ENCODE measurements at regions not wholly inside any gene's neighbourhood (a gene's known extent, or its start where the extent isn't known, plus 50 kb on each side); places are given as distances from the start of the nearest gene placed in this dataset.

DNA sequence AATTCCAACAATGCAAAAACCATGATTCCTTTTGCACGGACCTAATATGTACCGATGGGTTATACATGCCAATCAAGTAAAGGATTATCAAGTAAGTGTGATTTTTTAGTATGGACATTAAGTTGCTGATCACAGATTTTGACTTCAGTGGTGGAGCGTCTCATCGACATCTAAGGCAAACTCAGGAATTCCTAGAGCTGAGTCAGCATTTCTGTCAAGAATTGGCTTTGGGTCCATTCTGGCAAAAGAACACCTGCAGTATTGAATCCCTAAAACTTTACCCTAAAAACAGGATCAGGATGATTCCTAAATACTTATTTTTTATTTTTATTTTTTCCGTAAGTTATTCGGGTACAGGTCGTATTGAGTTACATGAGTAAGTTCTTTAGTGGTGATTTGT is 83.6 kb downstream of the HPGD start:
- Histone ChIP-seq H3K27ac (no peak overlapping the region), H3K4me3 (no peak overlapping the region), H3K9me3 (no peaks in the 10 kb centered on the region), H3K27me3 (no peaks in the 10 kb centered on the region), H3K36me3 (no peaks in the 10 kb centered on the region), H3K4me1 (peaks cover 0 to 3% (median 0%) of the 10 kb centered on the region in 12 donors)
- TF ChIP-seq POLR2A (IDR thresholded peaks at IDR 0.05), result no peak
- no peak for TF ChIP-seq CTCF (IDR thresholded peaks at IDR 0.05)
- intact Hi-C loops (cut with DNase I), result no loop called here
- DNase-seq (no peak), ATAC-seq (no peak)
- 90 to 96% (median 95%) methylated on average over 7 of the region's 7 CpGs for WGBS, 4 donors

DNA sequence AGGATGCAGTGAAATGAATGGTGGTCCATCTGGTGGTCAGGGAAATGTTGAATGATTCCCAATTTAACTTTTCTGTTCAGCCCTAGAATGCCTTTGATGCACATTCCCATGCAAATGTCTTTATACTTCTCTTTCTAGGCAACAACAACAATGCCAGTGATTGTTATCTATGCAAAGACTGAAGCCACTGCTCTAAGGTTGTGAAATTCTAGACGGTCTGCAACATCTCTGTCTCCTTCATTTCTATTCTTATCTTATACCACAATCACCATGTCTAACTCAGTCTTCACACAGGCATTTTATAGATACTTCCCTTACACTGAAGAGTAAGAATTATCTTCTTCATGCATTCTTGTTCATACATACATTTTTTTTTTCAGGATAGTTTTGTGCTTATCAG is 84.5 kb downstream of the HPGD start:
- intact Hi-C loops (cut with DNase I), result no loop called here
- no peak overlapping the region for H3K4me3 ChIP-seq
- H3K9me3 ChIP-seq, result no peaks in the 10 kb centered on the region
- no peaks in the 10 kb centered on the region for H3K36me3 ChIP-seq
- DNase-seq (no peak), ATAC-seq (no peak)
- TF ChIP-seq CTCF (IDR thresholded peaks at IDR 0.05) (no peak), POLR2A (IDR thresholded peaks at IDR 0.05) (no peak)
- H3K27me3 ChIP-seq, result no peaks in the 10 kb centered on the region
- 23 to 38% (median 32%) methylated on average over 1 of the region's 1 CpG for WGBS, 4 donors
- H3K4me1 ChIP-seq, result peaks cover 0 to 3% (median 0%) of the 10 kb centered on the region in 12 donors
- H3K27ac ChIP-seq, result no peak overlapping the region

GRCh38 chr4:174437324-174437723 is 85.0 kb downstream of the HPGD start:
- no peak overlapping the region for H3K4me3 ChIP-seq
- TF ChIP-seq CTCF (IDR thresholded peaks at IDR 0.05), result no peak
- no peak for TF ChIP-seq POLR2A (IDR thresholded peaks at IDR 0.05)
- H3K4me1 ChIP-seq, result peaks cover 0 to 3% (median 0%) of the 10 kb centered on the region in 12 donors
- WGBS, 4 donors, result 32 to 52% (median 40%) methylated on average over 2 of the region's 2 CpGs
- ATAC-seq (no peak), DNase-seq (no peak)
- H3K36me3 ChIP-seq, result no peaks in the 10 kb centered on the region
- H3K9me3 ChIP-seq, result no peaks in the 10 kb centered on the region
- no peak overlapping the region for H3K27ac ChIP-seq
- H3K27me3 ChIP-seq, result no peaks in the 10 kb centered on the region
- intact Hi-C loops (cut with DNase I), result no loop called here

GRCh38 chr4:174436377-174436776 is 85.9 kb downstream of the HPGD start:
- TF ChIP-seq CTCF (IDR thresholded peaks at IDR 0.05) (no peak), POLR2A (IDR thresholded peaks at IDR 0.05) (no peak)
- peaks cover 0 to 3% (median 0%) of the 10 kb centered on the region in 12 donors for H3K4me1 ChIP-seq
- no peaks in the 10 kb centered on the region for H3K27me3 ChIP-seq
- intact Hi-C loops (cut with DNase I), result no loop called here
- WGBS, 4 donors, result 85 to 97% (median 89%) methylated on average over 1 of the region's 1 CpG
- no peak for ATAC-seq
- no peaks in the 10 kb centered on the region for H3K9me3 ChIP-seq
- no peak overlapping the region for H3K27ac ChIP-seq
- DNase-seq, result no peak
- no peaks in the 10 kb centered on the region for H3K36me3 ChIP-seq
- no peak overlapping the region for H3K4me3 ChIP-seq

Data from heart left ventricle (tissue), 16 donors.